SK-N-SH (cell line): ENCODE measurements at regions not wholly inside any gene's neighbourhood (a gene's known extent, or its start where the extent isn't known, plus 50 kb on each side); places are given as distances from the start of the nearest gene placed in this dataset.
A peak's percentile ranks its signal among the peaks of the same experiment; 100 is the strongest.

ENCODE experiments used
- CTCF ChIA-PET: fragments of 300-600, 350-600 bp; formaldehyde crosslinking; extraction: SDS; loops from one replicate; lab custom pipeline; 2021; lab: Yijun Ruan, JAX
- POLR2A ChIA-PET: fragments of 350-600 bp; sonication (Branson Sonifier 250); formaldehyde crosslinking; extraction: SDS; loops from one replicate; lab custom pipeline; 2020; ENCODE audit warnings: antibody characterized with exemption, inconsistent platforms; lab: Yijun Ruan, JAX
- DNase-seq: peaks from one replicate; pipeline ENCODE4 v3.0.0; 2012
- H2AFZ ChIP-seq: fragments of 200-600 bp; sonication (generic); 2 replicates; pipeline ENCODE4 v1.8.1; 2016; ENCODE audit warnings: antibody characterized with exemption, mild to moderate bottlenecking, low read depth
- H3F3A ChIP-seq: fragments of 200-600 bp; sonication (generic); replicated peaks from 2 replicates; pipeline ENCODE3; 2016; ENCODE audit warnings: antibody characterized with exemption, mild to moderate bottlenecking; ENCODE audit not compliant: insufficient read depth
- H3K27ac ChIP-seq, 2 experiments: fragments of 200-500 bp in 1 of 2; fragments of 200-600 bp in 1 of 2; sonication (Bioruptor generic) in 1 of 2; sonication (generic), shearing (Covaris generic) in 1 of 2; 2 replicates each; pipeline versions ENCODE4 v1.5.1 to v1.6.1; 2014 to 2016; ENCODE audit warnings: low read depth in 2 of 2, inconsistent platforms in 1 of 2, low read length in 1 of 2, mild to moderate bottlenecking in 1 of 2, mixed read lengths in 1 of 2
- H3K27me3 ChIP-seq: fragments of 200-600 bp; sonication (generic), shearing (Covaris generic); 2 replicates; pipeline ENCODE4 v1.6.1; 2016; ENCODE audit warnings: mixed run types; ENCODE audit not compliant: insufficient read depth
- H3K36me3 ChIP-seq, 2 experiments: fragments of 200-500 bp in 1 of 2; fragments of 200-600 bp in 1 of 2; sonication (Bioruptor generic) in 1 of 2; sonication (generic) in 1 of 2; replicated peaks in 1 of 2; 2 replicates each; pipeline versions ENCODE3 to v1.5.1; 2014 to 2016; ENCODE audit warnings: low read length in 1 of 2, mild to moderate bottlenecking in 1 of 2; ENCODE audit not compliant: insufficient read depth in 2 of 2, control insufficient read depth in 1 of 2
- H3K4me1 ChIP-seq, 2 experiments: fragments of 200-500 bp in 1 of 2; fragments of 200-600 bp in 1 of 2; sonication (Bioruptor generic) in 1 of 2; sonication (generic), shearing (Covaris generic) in 1 of 2; 2 replicates each; pipeline versions ENCODE4 v1.5.1 to v1.6.1; 2014 to 2016; ENCODE audit warnings: low read depth in 1 of 2, low read length in 1 of 2, mixed run types in 1 of 2; ENCODE audit not compliant: insufficient read depth in 2 of 2, control insufficient read depth in 1 of 2
- H3K4me2 ChIP-seq: fragments of 200-600 bp; sonication (generic), shearing (Covaris generic); 2 replicates; pipeline ENCODE4 v1.6.1; 2017; ENCODE audit warnings: mixed run types
- H3K4me3 ChIP-seq, 2 experiments: fragments of 200-500 bp in 1 of 2; fragments of 200-600 bp in 1 of 2; sonication (Bioruptor generic) in 1 of 2; sonication (generic), shearing (Covaris generic) in 1 of 2; 2 replicates each; pipeline versions ENCODE4 v1.5.1 to v1.8.1; 2014 to 2016; ENCODE audit warnings: low read depth in 2 of 2, inconsistent platforms in 1 of 2, low read length in 1 of 2, mild to moderate bottlenecking in 1 of 2, mixed read lengths in 1 of 2, moderate library complexity in 1 of 2
- H3K79me2 ChIP-seq: fragments of 200-600 bp; sonication (generic); 2 replicates; pipeline ENCODE4 v1.8.1; 2017; ENCODE audit warnings: mild to moderate bottlenecking; ENCODE audit not compliant: insufficient read depth
- H3K9ac ChIP-seq: fragments of 200-600 bp; sonication (generic); 2 replicates; pipeline ENCODE4 v1.6.1; 2017; ENCODE audit warnings: mixed run types
- H3K9me2 ChIP-seq: fragments of 200-600 bp; sonication (generic); 2 replicates; pipeline ENCODE4 v1.6.1; 2017; ENCODE audit warnings: mixed run types
- H3K9me3 ChIP-seq: fragments of 200-600 bp; sonication (generic); 2 replicates; pipeline ENCODE4 v1.6.1; 2017; ENCODE audit warnings: mixed run types, mild to moderate bottlenecking, moderate library complexity
- H4K20me1 ChIP-seq: fragments of 200-600 bp; sonication (generic); 2 replicates; pipeline ENCODE4 v1.6.1; 2017; ENCODE audit warnings: mild to moderate bottlenecking, mixed run types; ENCODE audit not compliant: insufficient read depth
- CHD2 ChIP-seq: fragments of 150-350 bp; IDR thresholded peaks from 2 replicates; pipeline ENCODE4 v1.6.1; 2018; ENCODE audit warnings: low read length; ENCODE audit not compliant: partially characterized antibody
- CTCF ChIP-seq: fragments of 200-600 bp; sonication (generic); IDR thresholded peaks from 2 replicates; pipeline ENCODE4 v1.6.1; 2017; ENCODE audit warnings: antibody characterized with exemption, mild to moderate bottlenecking, moderate library complexity
- ELF1 ChIP-seq: IDR thresholded peaks from 2 replicates; pipeline ENCODE4 v1.4.0; 2012
- EP300 ChIP-seq, 2 experiments: IDR thresholded peaks; 2 replicates each; pipeline versions ENCODE4 v1.4.0 to v1.6.1; 2012; ENCODE audit warnings: borderline replicate concordance in 1 of 2, low read depth in 1 of 2, low read length in 1 of 2
- EZH2phosphoT487 ChIP-seq: fragments of 200-600 bp; sonication (generic); IDR thresholded peaks from 2 replicates; pipeline ENCODE4 v1.6.1; 2017; ENCODE audit warnings: low read depth, mixed run types, mild to moderate bottlenecking, antibody characterized with exemption, moderate library complexity, borderline replicate concordance
- FOSL2 ChIP-seq: IDR thresholded peaks from 2 replicates; pipeline ENCODE4 v1.4.0; 2012; ENCODE audit warnings: low read depth, mild to moderate bottlenecking, moderate library complexity, borderline replicate concordance
- FOXJ3 ChIP-seq: sonication (generic); formaldehyde crosslinking; IDR thresholded peaks from 2 replicates; pipeline ENCODE4 v1.5.1; 2020; ENCODE audit warnings: mild to moderate bottlenecking, missing genetic modification reagents
- FOXM1 ChIP-seq: IDR thresholded peaks from 2 replicates; pipeline ENCODE4 v1.4.0; 2012; ENCODE audit warnings: low read depth, mild to moderate bottlenecking
- GATA2 ChIP-seq: sonication (generic); formaldehyde crosslinking; IDR thresholded peaks from 2 replicates; pipeline ENCODE4 v1.5.0; 2020; ENCODE audit warnings: mild to moderate bottlenecking, missing genetic modification reagents
- IRF3 ChIP-seq: fragments of 150-350 bp; IDR thresholded peaks from 2 replicates; pipeline ENCODE4 v1.6.1; 2016; ENCODE audit warnings: mild to moderate bottlenecking, low read depth, low read length
- JUND ChIP-seq: IDR thresholded peaks from 2 replicates; pipeline ENCODE4 v1.4.0; 2012
- MXI1 ChIP-seq: IDR thresholded peaks from 2 replicates; pipeline ENCODE4 v1.6.1; 2012; ENCODE audit warnings: mild to moderate bottlenecking, low read depth, low read length, improper control_type of control experiment
- NFIC ChIP-seq: IDR thresholded peaks from 2 replicates; pipeline ENCODE4 v1.4.0; 2012; ENCODE audit warnings: borderline replicate concordance
- NRF1 ChIP-seq: IDR thresholded peaks from 2 replicates; pipeline ENCODE4 v1.6.1; 2012; ENCODE audit warnings: low read depth, mild to moderate bottlenecking, low read length
- POLR2AphosphoS5 ChIP-seq: IDR thresholded peaks from 2 replicates; pipeline ENCODE4 v1.6.1; 2012; ENCODE audit warnings: low read depth, low read length
- RAD21 ChIP-seq: IDR thresholded peaks from 2 replicates; pipeline ENCODE4 v1.6.1; 2012; ENCODE audit warnings: mild to moderate bottlenecking, low read length
- RCOR1 ChIP-seq: fragments of 150-350 bp; IDR thresholded peaks from 2 replicates; pipeline ENCODE4 v1.6.1; 2017; ENCODE audit warnings: antibody characterized with exemption, low read length
- RFX5 ChIP-seq: IDR thresholded peaks from 2 replicates; pipeline ENCODE4 v1.6.1; 2012; ENCODE audit warnings: mild to moderate bottlenecking, improper control_type of control experiment, low read length
- SIN3A ChIP-seq: IDR thresholded peaks from 2 replicates; pipeline ENCODE4 v1.6.1; 2012; ENCODE audit warnings: low read depth, mild to moderate bottlenecking, low read length, moderate library complexity, borderline replicate concordance
- SMC3 ChIP-seq: IDR thresholded peaks from 2 replicates; pipeline ENCODE4 v1.6.1; 2012; ENCODE audit warnings: low read depth, low read length, improper control_type of control experiment
- TCF12 ChIP-seq: IDR thresholded peaks from 2 replicates; pipeline ENCODE4 v1.4.0; 2012
- TEAD4 ChIP-seq: IDR thresholded peaks from 2 replicates; pipeline ENCODE4 v1.4.0; 2012; ENCODE audit warnings: mild to moderate bottlenecking, borderline replicate concordance; ENCODE audit not compliant: insufficient read depth
- WGBS: methylation state at CpG from one replicate; pipeline ENCODE4 v1.1.6; 2017; ENCODE audit warnings: low lambda C conversion rate; 5-methylcytosine and 5-hydroxymethylcytosine counted together
- TF ChIP-seq, protein P1 (sequence below): IDR thresholded peaks from 2 replicates; pipeline ENCODE4 v1.4.0; 2012; ENCODE audit warnings: low read depth, borderline replicate concordance

DNA sequence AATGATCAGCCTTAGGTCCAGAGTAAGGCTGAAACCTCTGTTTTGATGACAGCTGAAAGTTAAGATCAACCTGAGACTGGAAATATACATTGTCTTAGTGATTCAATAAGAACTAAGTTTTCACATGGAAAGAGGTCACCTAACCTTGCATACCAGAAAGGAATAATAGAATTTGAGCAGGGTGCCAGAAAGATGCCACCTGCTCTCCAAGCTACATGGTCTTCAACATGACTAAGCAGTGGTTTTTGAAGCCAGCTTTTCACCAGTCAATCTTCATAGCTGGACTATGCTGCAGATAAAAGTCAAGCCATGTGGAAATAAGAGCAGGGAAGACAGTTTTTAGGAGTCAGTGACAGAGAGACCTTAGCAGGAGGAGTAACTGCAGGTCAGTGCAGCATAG is 589.4 kb upstream of the SYT4 start:
- CTCF ChIA-PET = interaction anchor here (0.6 to 1.0 kb wide), 2 partner anchors 10 to 126 kb away, joined by 3 read pairs; no protein-coding TSS in a partner anchor
- no peaks in the 10 kb centered on the region for H3K36me3 ChIP-seq
- no peak overlapping the region for H3K4me2 ChIP-seq
- POLR2A ChIA-PET = no interaction called here
- H3K9ac ChIP-seq = no peak overlapping the region
- H3K9me3 ChIP-seq = no peaks in the 10 kb centered on the region
- no peak for DNase-seq
- no peaks in the 10 kb centered on the region for H3K79me2 ChIP-seq
- H2AFZ ChIP-seq = no peak overlapping the region
- no peaks in the 10 kb centered on the region for H4K20me1 ChIP-seq
- peaks cover 22% of the 10 kb centered on the region for H3F3A ChIP-seq
- no peak overlapping the region for H3K4me3 ChIP-seq
- H3K27me3 ChIP-seq = no peaks in the 10 kb centered on the region
- no peak overlapping the region for H3K27ac ChIP-seq
- TF ChIP-seq POLR2AphosphoS5 (no peak), SMC3 (no peak), IRF3 (no peak), CTCF (no peak), TEAD4 (no peak), RAD21 (no peak), MXI1 (no peak), FOXJ3 (no peak), NFIC (no peak)
- TF ChIP-seq, all 33 proteins: peak for 0
- H3K9me2 ChIP-seq = no peaks in the 10 kb centered on the region
- peaks cover 0 to 6% of the 10 kb centered on the region in 2 experiments; a peak in 2 of 4 replicates for H3K4me1 ChIP-seq

DNA sequence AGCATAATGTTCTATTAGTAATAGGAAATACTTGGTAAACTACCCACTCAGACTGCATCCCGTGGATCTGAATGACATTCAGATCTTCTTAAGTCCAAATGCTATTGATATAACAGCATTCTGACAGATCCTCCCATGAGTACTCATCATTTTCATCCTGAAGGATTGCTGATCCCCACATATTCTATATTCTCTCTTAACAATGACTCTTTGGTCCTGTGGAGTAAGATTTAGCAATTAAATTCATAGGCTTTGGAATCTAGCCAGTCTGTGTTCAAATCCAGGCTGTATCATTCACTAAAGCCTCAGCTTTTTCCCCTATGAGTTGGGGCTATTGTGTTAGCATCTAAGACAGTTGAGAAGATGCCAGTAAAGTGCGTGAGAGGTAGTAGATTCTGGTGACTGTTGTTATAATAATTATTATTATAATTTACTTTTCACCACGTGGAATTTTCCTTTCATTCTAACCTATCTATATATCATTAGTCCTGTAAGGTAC is 591.3 kb upstream of the SYT4 start:
- Histone ChIP-seq H4K20me1 (no peaks in the 10 kb centered on the region), H3F3A (peaks cover 22% of the 10 kb centered on the region), H3K4me2 (no peak overlapping the region), H3K9ac (no peak overlapping the region), H3K4me1 (peaks cover 0 to 6% of the 10 kb centered on the region in 2 experiments; a peak in 2 of 4 replicates), H3K27me3 (no peaks in the 10 kb centered on the region), H3K79me2 (no peaks in the 10 kb centered on the region), H3K36me3 (no peaks in the 10 kb centered on the region), H3K9me3 (no peaks in the 10 kb centered on the region), H2AFZ (no peak overlapping the region), H3K9me2 (no peaks in the 10 kb centered on the region), H3K27ac (peak overlapping the region; percentile 54 to 82; a peak in 2 of 4 replicates), H3K4me3 (no peak overlapping the region)
- 44% methylated on average over 3 of the region's 3 CpGs for WGBS
- no peak for DNase-seq
- CTCF ChIA-PET = no interaction called here
- POLR2A ChIA-PET = no interaction called here
- TF ChIP-seq RFX5 = no peak
- TF ChIP-seq RCOR1 = no peak
- no peak for TF ChIP-seq GATA2 (CRISPR knock-in tag)
- no peak for TF ChIP-seq TCF12
- no peak for TF ChIP-seq POLR2AphosphoS5
- no peak for TF ChIP-seq EZH2phosphoT487
- TF ChIP-seq SIN3A = no peak
- TF ChIP-seq ELF1 = no peak
- TF ChIP-seq RAD21 = no peak
- TF ChIP-seq FOSL2 = no peak
- TF ChIP-seq JUND = no peak
- no peak for TF ChIP-seq EP300 (IDR thresholded peaks at IDR 0.05; ENCODE audit: borderline replicate concordance in 1 of 2, low read depth in 1 of 2, low read length in 1 of 2)
- TF ChIP-seq, protein P1, sequence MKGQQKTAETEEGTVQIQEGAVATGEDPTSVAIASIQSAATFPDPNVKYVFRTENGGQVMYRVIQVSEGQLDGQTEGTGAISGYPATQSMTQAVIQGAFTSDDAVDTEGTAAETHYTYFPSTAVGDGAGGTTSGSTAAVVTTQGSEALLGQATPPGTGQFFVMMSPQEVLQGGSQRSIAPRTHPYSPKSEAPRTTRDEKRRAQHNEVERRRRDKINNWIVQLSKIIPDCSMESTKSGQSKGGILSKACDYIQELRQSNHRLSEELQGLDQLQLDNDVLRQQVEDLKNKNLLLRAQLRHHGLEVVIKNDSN = no peak
- no peak for TF ChIP-seq FOXM1
- TF ChIP-seq NRF1 = no peak
- TF ChIP-seq CHD2 = no peak
- TF ChIP-seq CTCF = no peak
